GM12891 (cell line): ENCODE measurements at regions not wholly inside any gene's neighbourhood (a gene's known extent, or its start where the extent isn't known, plus 50 kb on each side); places are given as distances from the start of the nearest gene placed in this dataset.

Experiments
- PAX5 ChIP-seq: IDR thresholded peaks from 2 replicates; pipeline ENCODE4 v1.6.1; 2011; ENCODE audit warnings: low read length, moderate library complexity, mild to moderate bottlenecking; ENCODE audit not compliant: insufficient read depth, severe bottlenecking
- POLR2A ChIP-seq: IDR thresholded peaks from 2 replicates; pipeline ENCODE4 v1.6.1; 2011; ENCODE audit warnings: low read depth, low read length, control low read depth
- POLR2AphosphoS5 ChIP-seq: IDR thresholded peaks from 2 replicates; pipeline ENCODE4 v1.6.1; 2011; ENCODE audit warnings: low read depth, low read length, control low read depth
- SPI1 ChIP-seq: IDR thresholded peaks from 2 replicates; pipeline ENCODE4 v1.6.1; 2011; ENCODE audit warnings: low read depth, low read length, control low read depth
- TAF1 ChIP-seq: IDR thresholded peaks from 2 replicates; pipeline ENCODE4 v1.6.1; 2011; ENCODE audit warnings: low read depth, low read length, control low read depth

GRCh38 chrX:134721766-134722532 lies 63.7 kb upstream of the PLAC1 start:
- TF ChIP-seq POLR2A = no peak
- TF ChIP-seq POLR2AphosphoS5 = no peak
- no peak for TF ChIP-seq PAX5
- no peak for TF ChIP-seq TAF1
- TF ChIP-seq SPI1 = no peak
